ENCODE measurements at regions not wholly inside any gene's neighbourhood (a gene's known extent, or its start where the extent isn't known, plus 50 kb on each side); places are given as distances from the start of the nearest gene placed in this dataset.

DNA sequence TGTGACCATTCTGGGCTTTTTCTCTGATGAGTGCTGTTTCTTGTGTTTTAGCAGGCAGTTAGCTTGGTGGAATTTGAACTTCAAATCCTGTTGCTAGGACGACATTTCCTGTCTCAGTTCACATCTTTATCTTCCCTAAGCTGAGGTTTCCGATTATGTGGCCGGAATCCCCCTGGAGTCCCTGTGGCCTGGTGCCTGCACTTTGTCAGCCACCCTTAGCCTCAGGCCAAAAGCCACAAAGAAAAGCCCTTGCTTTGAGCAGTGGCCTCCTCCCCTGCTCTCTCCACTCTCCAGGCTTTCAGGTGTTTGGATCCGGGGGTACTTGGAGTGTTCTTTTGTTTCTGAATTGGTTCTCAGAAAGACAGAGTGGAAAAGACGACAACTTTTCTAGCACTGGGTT, 59.9 kb upstream of the PMEPA1 start:
- WGBS, 2 experiments (ENCODE audit: extremely low coverage in 2 of 2, insufficient read length in 1 of 2) = 100% methylated on average over 1 of the region's 5 CpGs; no CpG with 5 or more reads in 1 of the 2 experiments
- Histone ChIP-seq H3K56ac (ENCODE audit: extremely low read depth, insufficient read depth, low read length) (no peak overlapping the region), H3K79me1 (ENCODE audit: low read depth in 1 of 2, low read length in 2 of 2) (no peaks in the 10 kb centered on the region), H4K5ac (ENCODE audit: low read depth, low read length) (no peak overlapping the region), H3K4me3 (ENCODE audit: insufficient read depth, low read depth, low read length) (no peak overlapping the region), H4K20me1 (ENCODE audit: insufficient read depth, low read length) (no peaks in the 10 kb centered on the region), H3K27ac (ENCODE audit: insufficient read depth, low read length) (no peak overlapping the region), H3K9ac (ENCODE audit: low read depth, low read length) (no peak overlapping the region), H4K91ac (ENCODE audit: insufficient read depth, low read depth, low read length) (no peak overlapping the region), H2BK20ac (ENCODE audit: low read depth, low read length) (no peak overlapping the region), H4K8ac (ENCODE audit: low read depth in 2 of 2, low read length in 2 of 2) (no peak overlapping the region), H3K4ac (ENCODE audit: low read depth, low read length) (no peak overlapping the region), H2AK9ac (replicated peaks; ENCODE audit: low read depth, low read length, poor library complexity) (no peak overlapping the region), H3K36me3 (ENCODE audit: control insufficient read depth, insufficient read depth, low read length) (no peaks in the 10 kb centered on the region), H2BK5ac (ENCODE audit: low read depth, low read length, poor library complexity, severe bottlenecking) (no peak overlapping the region), H3K18ac (ENCODE audit: low read depth, low read length) (no peak overlapping the region), H3K4me2 (ENCODE audit: low read depth, low read length) (no peak overlapping the region), H2AK5ac (ENCODE audit: low read depth, low read length) (no peak overlapping the region), H3K4me1 (ENCODE audit: control insufficient read depth, insufficient read depth, low read length) (no peaks in the 10 kb centered on the region), H2BK120ac (ENCODE audit: low read depth, low read length) (no peak overlapping the region), H3K9me1 (ENCODE audit: insufficient read depth, low read length) (no peaks in the 10 kb centered on the region; the same call in 1 of the 2 replicates), H3K14ac (replicated peaks; ENCODE audit: low read depth, low read length) (no peak overlapping the region), H3K23ac (ENCODE audit: low read depth, low read length) (no peak overlapping the region), H2AFZ (replicated peaks; ENCODE audit: low read length, poor library complexity) (no peak overlapping the region), H2BK15ac (ENCODE audit: low read depth, low read length) (no peak overlapping the region), H3K9me3 (ENCODE audit: control insufficient read depth, insufficient read depth, low read length) (peaks cover under 1% of the 10 kb centered on the region; the same call in 1 of the 2 replicates), H3K27me3 (ENCODE audit: control insufficient read depth, insufficient read depth, low read length) (no peaks in the 10 kb centered on the region; the same call in 1 of the 2 replicates)
- ATAC-seq (ENCODE audit: low read depth) (no peak), DNase-seq (no peak)
- TF ChIP-seq FOS (IDR thresholded peaks at IDR 0.05; ENCODE audit: low read depth, low read length) = no peak
- TF ChIP-seq RAD21 (IDR thresholded peaks at IDR 0.05; ENCODE audit: low read length) = no peak
- no peak for TF ChIP-seq NFE2L2 (IDR thresholded peaks at IDR 0.05; ENCODE audit: low read depth, low read length)
- no peak for TF ChIP-seq BHLHE40 (IDR thresholded peaks at IDR 0.05; ENCODE audit: low read depth, low read length)
- TF ChIP-seq RCOR1 (IDR thresholded peaks at IDR 0.05; ENCODE audit: insufficient replicate concordance, low read length) = no peak
- no peak for TF ChIP-seq RFX5 (IDR thresholded peaks at IDR 0.05; ENCODE audit: low read depth, low read length)
- TF ChIP-seq POLR2A (IDR thresholded peaks at IDR 0.05; ENCODE audit: low read depth, low read length) = no peak
- no peak for TF ChIP-seq CHD1 (IDR thresholded peaks at IDR 0.05; ENCODE audit: low read depth, low read length)
- TF ChIP-seq, protein P1, sequence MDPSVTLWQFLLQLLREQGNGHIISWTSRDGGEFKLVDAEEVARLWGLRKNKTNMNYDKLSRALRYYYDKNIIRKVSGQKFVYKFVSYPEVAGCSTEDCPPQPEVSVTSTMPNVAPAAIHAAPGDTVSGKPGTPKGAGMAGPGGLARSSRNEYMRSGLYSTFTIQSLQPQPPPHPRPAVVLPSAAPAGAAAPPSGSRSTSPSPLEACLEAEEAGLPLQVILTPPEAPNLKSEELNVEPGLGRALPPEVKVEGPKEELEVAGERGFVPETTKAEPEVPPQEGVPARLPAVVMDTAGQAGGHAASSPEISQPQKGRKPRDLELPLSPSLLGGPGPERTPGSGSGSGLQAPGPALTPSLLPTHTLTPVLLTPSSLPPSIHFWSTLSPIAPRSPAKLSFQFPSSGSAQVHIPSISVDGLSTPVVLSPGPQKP (IDR thresholded peaks at IDR 0.05; ENCODE audit: borderline replicate concordance, low read depth, low read length) = no peak
- no peak for TF ChIP-seq SMC3 (IDR thresholded peaks at IDR 0.05; ENCODE audit: low read depth, low read length)
- TF ChIP-seq, protein P2, sequence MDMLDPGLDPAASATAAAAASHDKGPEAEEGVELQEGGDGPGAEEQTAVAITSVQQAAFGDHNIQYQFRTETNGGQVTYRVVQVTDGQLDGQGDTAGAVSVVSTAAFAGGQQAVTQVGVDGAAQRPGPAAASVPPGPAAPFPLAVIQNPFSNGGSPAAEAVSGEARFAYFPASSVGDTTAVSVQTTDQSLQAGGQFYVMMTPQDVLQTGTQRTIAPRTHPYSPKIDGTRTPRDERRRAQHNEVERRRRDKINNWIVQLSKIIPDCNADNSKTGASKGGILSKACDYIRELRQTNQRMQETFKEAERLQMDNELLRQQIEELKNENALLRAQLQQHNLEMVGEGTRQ (IDR thresholded peaks at IDR 0.05; ENCODE audit: low read depth, low read length) = no peak
- TF ChIP-seq, protein P3, sequence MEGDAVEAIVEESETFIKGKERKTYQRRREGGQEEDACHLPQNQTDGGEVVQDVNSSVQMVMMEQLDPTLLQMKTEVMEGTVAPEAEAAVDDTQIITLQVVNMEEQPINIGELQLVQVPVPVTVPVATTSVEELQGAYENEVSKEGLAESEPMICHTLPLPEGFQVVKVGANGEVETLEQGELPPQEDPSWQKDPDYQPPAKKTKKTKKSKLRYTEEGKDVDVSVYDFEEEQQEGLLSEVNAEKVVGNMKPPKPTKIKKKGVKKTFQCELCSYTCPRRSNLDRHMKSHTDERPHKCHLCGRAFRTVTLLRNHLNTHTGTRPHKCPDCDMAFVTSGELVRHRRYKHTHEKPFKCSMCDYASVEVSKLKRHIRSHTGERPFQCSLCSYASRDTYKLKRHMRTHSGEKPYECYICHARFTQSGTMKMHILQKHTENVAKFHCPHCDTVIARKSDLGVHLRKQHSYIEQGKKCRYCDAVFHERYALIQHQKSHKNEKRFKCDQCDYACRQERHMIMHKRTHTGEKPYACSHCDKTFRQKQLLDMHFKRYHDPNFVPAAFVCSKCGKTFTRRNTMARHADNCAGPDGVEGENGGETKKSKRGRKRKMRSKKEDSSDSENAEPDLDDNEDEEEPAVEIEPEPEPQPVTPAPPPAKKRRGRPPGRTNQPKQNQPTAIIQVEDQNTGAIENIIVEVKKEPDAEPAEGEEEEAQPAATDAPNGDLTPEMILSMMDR (conservative IDR thresholded peaks at IDR 0.05; ENCODE audit: low read depth, low read length) = no peak
- no peak for TF ChIP-seq MAFK (IDR thresholded peaks at IDR 0.05; ENCODE audit: low read depth, low read length)
- no peak for TF ChIP-seq MAZ (IDR thresholded peaks at IDR 0.05; ENCODE audit: borderline replicate concordance, low read depth, low read length)
- no peak for TF ChIP-seq MXI1 (IDR thresholded peaks at IDR 0.05; ENCODE audit: borderline replicate concordance, low read depth, low read length)
- TF ChIP-seq CEBPB (IDR thresholded peaks at IDR 0.05; ENCODE audit: low read depth, low read length) = no peak
- intact Hi-C loops (cut with micrococcal nuclease) = no loop called here
- ChIA-PET POLR2A (ENCODE audit: unreplicated experiment) (no interaction called here), CTCF (no interaction called here)
- dilution Hi-C loops (cut with HindIII; ENCODE audit: low sequenced_read_pairs, unreplicated experiment) = no loop called here
- BruUV-seq (replicated peaks) = no TSS peak
- in situ Hi-C loops (cut with MboI; ENCODE audit: low sequenced_read_pairs) = no loop called here

Data from IMR-90 (cell line).